SK-N-SH treated with all-trans-retinoic acid at 6 μM for 48 hours (cell line): ENCODE measurements at regions not wholly inside any gene's neighbourhood (a gene's known extent, or its start where the extent isn't known, plus 50 kb on each side); places are given as distances from the start of the nearest gene placed in this dataset.

Experiments
- ATAC-seq: fragments of 200-7000 bp; cut with Tn5 transposase; 3 replicates; pipeline ENCODE4 v1.9.1; 2020; ENCODE audit warnings: mild to moderate bottlenecking, moderate library complexity
- ARNTL ChIP-seq: fragments of 450-650 bp; formaldehyde crosslinking; IDR thresholded peaks from 2 replicates; pipeline ENCODE4 v1.5.0; 2020; ENCODE audit warnings: low read depth, mild to moderate bottlenecking, moderate library complexity, borderline replicate concordance
- CSDC2 ChIP-seq: fragments of 250-450 bp; sonication (Bioruptor Pico); IDR thresholded peaks from 2 replicates; pipeline ENCODE4 v1.5.0; 2020; ENCODE audit warnings: mild to moderate bottlenecking, moderate library complexity
- CSRNP3 ChIP-seq: fragments of 250-450 bp; sonication (Bioruptor Pico); IDR thresholded peaks from 2 replicates; pipeline ENCODE4 v1.5.1; 2021; ENCODE audit warnings: mild to moderate bottlenecking, moderate library complexity
- ESRRG ChIP-seq: fragments of 250-450 bp; sonication (Bioruptor Pico); IDR thresholded peaks from 2 replicates; pipeline ENCODE4 v1.6.1; 2021; ENCODE audit warnings: mild to moderate bottlenecking
- GLIS3 ChIP-seq: fragments of 250-450 bp; sonication (Bioruptor Pico); IDR thresholded peaks from 2 replicates; pipeline ENCODE4 v1.5.0; 2020; ENCODE audit warnings: mild to moderate bottlenecking, moderate library complexity
- ISL1 ChIP-seq: fragments of 250-450 bp; sonication (Bioruptor Pico); IDR thresholded peaks from 2 replicates; pipeline ENCODE4 v2.1.2; 2022; ENCODE audit warnings: mild to moderate bottlenecking, moderate library complexity
- OSR1 ChIP-seq: fragments of 250-450 bp; sonication (Bioruptor Pico); IDR thresholded peaks from 2 replicates; pipeline ENCODE4 v1.8.0; 2022; ENCODE audit warnings: moderate library complexity, mild to moderate bottlenecking, inconsistent platforms
- POU6F1 ChIP-seq: fragments of 250-450 bp; sonication (Bioruptor Pico); IDR thresholded peaks from 2 replicates; pipeline ENCODE4 v1.8.0; 2021; ENCODE audit warnings: low read depth, mild to moderate bottlenecking, moderate library complexity, borderline replicate concordance
- PPARA ChIP-seq: fragments of 250-450 bp; sonication (Bioruptor Pico); IDR thresholded peaks from 2 replicates; pipeline ENCODE4 v1.5.0; 2020; ENCODE audit warnings: mild to moderate bottlenecking, borderline replicate concordance
- RARB ChIP-seq: fragments of 250-450 bp; sonication (Bioruptor Pico); IDR thresholded peaks from 2 replicates; pipeline ENCODE4 v1.8.0; 2021; ENCODE audit warnings: mild to moderate bottlenecking, moderate library complexity
- SNAI2 ChIP-seq: fragments of 250-450 bp; sonication (Bioruptor Pico); IDR thresholded peaks from 2 replicates; pipeline ENCODE4 v1.5.0; 2020; ENCODE audit warnings: mild to moderate bottlenecking, moderate library complexity
- TCF4 ChIP-seq: fragments of 250-450 bp; sonication (Bioruptor Pico); IDR thresholded peaks from 2 replicates; pipeline ENCODE4 v1.8.0; 2021; ENCODE audit warnings: mild to moderate bottlenecking, moderate library complexity, borderline replicate concordance
- TOX ChIP-seq: fragments of 250-450 bp; sonication (Bioruptor Pico); IDR thresholded peaks from 2 replicates; pipeline ENCODE4 v1.8.0; 2021; ENCODE audit warnings: mild to moderate bottlenecking, moderate library complexity, borderline replicate concordance
- ZC3H10 ChIP-seq: fragments of 250-450 bp; sonication (Bioruptor Pico); IDR thresholded peaks from 2 replicates; pipeline ENCODE4 v1.5.1; 2021; ENCODE audit warnings: mild to moderate bottlenecking, moderate library complexity
- ZFP3 ChIP-seq: fragments of 250-450 bp; sonication (Bioruptor Pico); IDR thresholded peaks from 2 replicates; pipeline ENCODE4 v1.5.0; 2020; ENCODE audit warnings: mild to moderate bottlenecking, moderate library complexity
- ZFP30 ChIP-seq: fragments of 450-650 bp; formaldehyde crosslinking; IDR thresholded peaks from 2 replicates; pipeline ENCODE4 v1.5.0; 2022; ENCODE audit warnings: mild to moderate bottlenecking, moderate library complexity
- ZNF565 ChIP-seq: fragments of 450-650 bp; formaldehyde crosslinking; conservative IDR thresholded peaks from 2 replicates; pipeline ENCODE4 v1.5.0; 2020; ENCODE audit warnings: low read depth, mild to moderate bottlenecking, moderate library complexity
- ZNF70 ChIP-seq: fragments of 450-650 bp; formaldehyde crosslinking; IDR thresholded peaks from 2 replicates; pipeline ENCODE4 v1.5.0; 2020; ENCODE audit warnings: mild to moderate bottlenecking, moderate library complexity
- ZNF8 ChIP-seq: fragments of 450-650 bp; formaldehyde crosslinking; IDR thresholded peaks from 2 replicates; pipeline ENCODE4 v1.5.0; 2020; ENCODE audit warnings: mild to moderate bottlenecking, moderate library complexity

GRCh38 chr18:41593171-41593675 is 361.8 kb upstream of the PIK3C3 start:
- no peak for ATAC-seq
- TF ChIP-seq PPARA (CRISPR knock-in tag), result no peak
- no peak for TF ChIP-seq ZNF565 (CRISPR knock-in tag)
- TF ChIP-seq POU6F1, result no peak
- TF ChIP-seq ARNTL (CRISPR knock-in tag), result no peak
- no peak for TF ChIP-seq RARB
- TF ChIP-seq TCF4, result no peak
- no peak for TF ChIP-seq GLIS3 (CRISPR knock-in tag)
- TF ChIP-seq CSDC2 (CRISPR knock-in tag), result no peak
- TF ChIP-seq OSR1, result no peak

- TF ChIP-seq CSRNP3 (CRISPR knock-in tag), result no peak
- TF ChIP-seq OSR1, result no peak
- no peak for TF ChIP-seq ZNF565 (CRISPR knock-in tag)
- no peak for TF ChIP-seq POU6F1
- TF ChIP-seq ESRRG (CRISPR knock-in tag), result no peak
- ATAC-seq, result no peak
Measured at GRCh38 chr18:41587976-41588375, 367.1 kb upstream of the PIK3C3 start.

GRCh38 chr18:41585512-41585911 is 369.5 kb upstream of the PIK3C3 start:
- no peak for TF ChIP-seq SNAI2
- no peak for TF ChIP-seq ZC3H10 (CRISPR knock-in tag)
- TF ChIP-seq POU6F1, result no peak
- no peak for TF ChIP-seq ZNF8 (CRISPR knock-in tag)
- no peak for TF ChIP-seq TCF4
- no peak for TF ChIP-seq OSR1
- TF ChIP-seq PPARA (CRISPR knock-in tag), result no peak
- TF ChIP-seq ZFP30, result no peak
- TF ChIP-seq ISL1 (CRISPR knock-in tag), result no peak
- no peak for TF ChIP-seq ZNF565 (CRISPR knock-in tag)
- no peak for TF ChIP-seq ARNTL (CRISPR knock-in tag)
- ATAC-seq, result no peak

- ATAC-seq, result no peak
- TF ChIP-seq ZFP3 (no peak), ZNF8 (CRISPR knock-in tag) (no peak), CSDC2 (CRISPR knock-in tag) (no peak), ZNF565 (CRISPR knock-in tag) (no peak), ZNF70 (no peak), POU6F1 (no peak)
Measured at GRCh38 chr18:41579185-41579584, 375.8 kb upstream of the PIK3C3 start.

- TF ChIP-seq GLIS3 (CRISPR knock-in tag), result no peak
- no peak for TF ChIP-seq TCF4
- no peak for TF ChIP-seq ARNTL (CRISPR knock-in tag)
- no peak for TF ChIP-seq ESRRG (CRISPR knock-in tag)
- TF ChIP-seq ISL1 (CRISPR knock-in tag), result no peak
- no peak for TF ChIP-seq ZFP3
- no peak for TF ChIP-seq PPARA (CRISPR knock-in tag)
- TF ChIP-seq TOX (CRISPR knock-in tag), result no peak
- TF ChIP-seq OSR1, result no peak
- no peak for TF ChIP-seq ZNF70
- ATAC-seq, result no peak
Measured at GRCh38 chr18:41577529-41577928, 377.5 kb upstream of the PIK3C3 start.
